IMR-90 (cell line): ENCODE measurements at regions not wholly inside any gene's neighbourhood (a gene's known extent, or its start where the extent isn't known, plus 50 kb on each side); places are given as distances from the start of the nearest gene placed in this dataset.

Source experiments
- ATAC-seq: fragments of 200-7000 bp; cut with Tn5 transposase; 2 replicates; pipeline ENCODE4 v1.9.1; 2020; ENCODE audit warnings: low read depth, mild to moderate bottlenecking, moderate library complexity
- BruUV-seq: library from RNA; stranded (reverse); fragments of 400-500 nt; replicated peaks from 2 replicates; lab custom pipeline; 2021; lab: Mats Ljungman, UMichigan
- CTCF ChIA-PET: fragments of 300-600 bp; formaldehyde crosslinking; extraction: SDS; loops from one replicate; lab custom pipeline; 2021; ENCODE audit warnings: antibody characterized with exemption; lab: Yijun Ruan, JAX
- POLR2A ChIA-PET: fragments of 300-600 bp; sonication (Branson Sonifier 250); formaldehyde crosslinking; loops from one replicate; lab custom pipeline; 2022; ENCODE audit warnings: antibody characterized with exemption; ENCODE audit not compliant: unreplicated experiment; lab: Charles Lee
- DNase-seq: peaks from one replicate; pipeline ENCODE4 v3.0.0; 2013
- H2AFZ ChIP-seq: replicated peaks from 2 replicates; pipeline ENCODE3; 2013; ENCODE audit warnings: low read length, mild to moderate bottlenecking; ENCODE audit not compliant: poor library complexity
- H2AK5ac ChIP-seq: 2 replicates; pipeline ENCODE4 v1.6.1; 2013; ENCODE audit warnings: low read depth, low read length, inconsistent platforms
- H2AK9ac ChIP-seq: replicated peaks from 2 replicates; pipeline ENCODE3; 2013; ENCODE audit warnings: mild to moderate bottlenecking, low read depth, low read length, moderate library complexity; ENCODE audit not compliant: poor library complexity
- H2BK120ac ChIP-seq: 2 replicates; pipeline ENCODE4 v1.6.1; 2013; ENCODE audit warnings: low read depth, low read length, inconsistent platforms
- H2BK15ac ChIP-seq: 3 replicates; pipeline ENCODE4 v1.6.1; 2013; ENCODE audit warnings: low read depth, low read length, inconsistent platforms
- H2BK20ac ChIP-seq: 2 replicates; pipeline ENCODE4 v1.6.1; 2013; ENCODE audit warnings: low read depth, mild to moderate bottlenecking, inconsistent platforms, low read length, moderate library complexity
- H2BK5ac ChIP-seq: 2 replicates; pipeline ENCODE4 v1.6.1; 2013; ENCODE audit warnings: mild to moderate bottlenecking, low read depth, low read length, inconsistent platforms; ENCODE audit not compliant: poor library complexity, severe bottlenecking
- H3K14ac ChIP-seq: replicated peaks from 2 replicates; pipeline ENCODE4 v1.6.1; 2013; ENCODE audit warnings: low read depth, low read length, inconsistent platforms
- H3K18ac ChIP-seq: 2 replicates; pipeline ENCODE4 v1.6.1; 2013; ENCODE audit warnings: low read depth, low read length, control low read depth
- H3K23ac ChIP-seq: 2 replicates; pipeline ENCODE4 v1.6.1; 2013; ENCODE audit warnings: low read depth, low read length, inconsistent platforms
- H3K27ac ChIP-seq: 2 replicates; pipeline ENCODE4 v1.5.1; 2013; ENCODE audit warnings: mild to moderate bottlenecking, control low read depth, low read length; ENCODE audit not compliant: insufficient read depth
- H3K27me3 ChIP-seq: 2 replicates; pipeline ENCODE4 v1.6.1; 2013; ENCODE audit warnings: low read length; ENCODE audit not compliant: control insufficient read depth, insufficient read depth
- H3K36me3 ChIP-seq: 2 replicates; pipeline ENCODE4 v1.6.1; 2013; ENCODE audit warnings: low read length, mixed read lengths; ENCODE audit not compliant: control insufficient read depth, insufficient read depth
- H3K4ac ChIP-seq: 2 replicates; pipeline ENCODE4 v1.6.1; 2013; ENCODE audit warnings: low read depth, low read length, inconsistent platforms
- H3K4me1 ChIP-seq: 2 replicates; pipeline ENCODE4 v1.6.1; 2013; ENCODE audit warnings: low read length, mixed read lengths; ENCODE audit not compliant: control insufficient read depth, insufficient read depth
- H3K4me2 ChIP-seq: 2 replicates; pipeline ENCODE4 v1.6.1; 2013; ENCODE audit warnings: low read depth, mild to moderate bottlenecking, control low read depth, low read length, moderate library complexity
- H3K4me3 ChIP-seq: 2 replicates; pipeline ENCODE4 v1.5.1; 2013; ENCODE audit warnings: low read depth, mild to moderate bottlenecking, control low read depth, low read length, moderate library complexity; ENCODE audit not compliant: insufficient read depth
- H3K56ac ChIP-seq: 2 replicates; pipeline ENCODE4 v1.6.1; 2013; ENCODE audit warnings: low read length, inconsistent platforms; ENCODE audit not compliant: insufficient read depth; ENCODE audit errors: extremely low read depth
- H3K79me1 ChIP-seq, 2 experiments: 2 replicates each; pipeline ENCODE4 v1.6.1; 2013; ENCODE audit warnings: low read length in 2 of 2, inconsistent platforms in 1 of 2, low read depth in 1 of 2
- H3K9ac ChIP-seq: 2 replicates; pipeline ENCODE4 v1.6.1; 2013; ENCODE audit warnings: low read depth, low read length, control low read depth
- H3K9me1 ChIP-seq: 2 replicates; pipeline ENCODE4 v1.6.1; 2013; ENCODE audit warnings: low read length, inconsistent platforms; ENCODE audit not compliant: insufficient read depth
- H3K9me3 ChIP-seq: 2 replicates; pipeline ENCODE4 v1.6.1; 2013; ENCODE audit warnings: low read length; ENCODE audit not compliant: control insufficient read depth, insufficient read depth
- H4K20me1 ChIP-seq: 2 replicates; pipeline ENCODE4 v1.6.1; 2013; ENCODE audit warnings: low read length, inconsistent platforms; ENCODE audit not compliant: insufficient read depth
- H4K5ac ChIP-seq: 2 replicates; pipeline ENCODE4 v1.6.1; 2013; ENCODE audit warnings: mild to moderate bottlenecking, low read depth, low read length, control low read depth
- H4K8ac ChIP-seq, 2 experiments: 2 replicates each; pipeline ENCODE4 v1.6.1; 2013; ENCODE audit warnings: low read depth in 2 of 2, low read length in 2 of 2, control low read depth in 1 of 2, inconsistent platforms in 1 of 2
- H4K91ac ChIP-seq: 2 replicates; pipeline ENCODE4 v1.6.1; 2013; ENCODE audit warnings: low read depth, low read length, inconsistent platforms; ENCODE audit not compliant: insufficient read depth
- CTCF ChIP-seq: conservative IDR thresholded peaks from 2 replicates; pipeline ENCODE4 v1.5.1; 2012; ENCODE audit warnings: mild to moderate bottlenecking, low read depth, low read length, improper control_type of control experiment
- MAFK ChIP-seq: IDR thresholded peaks from 2 replicates; pipeline ENCODE4 v1.6.1; 2012; ENCODE audit warnings: low read depth, low read length, improper control_type of control experiment
- MAZ ChIP-seq: IDR thresholded peaks from 2 replicates; pipeline ENCODE4 v1.6.1; 2012; ENCODE audit warnings: low read depth, mild to moderate bottlenecking, low read length, improper control_type of control experiment, moderate library complexity, borderline replicate concordance
- RAD21 ChIP-seq: IDR thresholded peaks from 2 replicates; pipeline ENCODE4 v1.6.1; 2012; ENCODE audit warnings: low read length, improper control_type of control experiment
- SMC3 ChIP-seq: fragments of 150-350 bp; IDR thresholded peaks from 2 replicates; pipeline ENCODE4 v1.6.1; 2016; ENCODE audit warnings: low read depth, mild to moderate bottlenecking, antibody characterized with exemption, low read length, moderate library complexity
- WGBS, 2 experiments: methylation state at CpG; one replicate each; pipeline versions ENCODE4 v1.1.5 to v1.1.7; 2013; ENCODE audit warnings: missing lambda C conversion rate in 2 of 2; ENCODE audit not compliant: insufficient read length in 1 of 2; ENCODE audit errors: extremely low coverage in 2 of 2; 5-methylcytosine and 5-hydroxymethylcytosine counted together
- dilution Hi-C: fragments of 300-500 bp; cut with HindIII; formaldehyde crosslinking; loops from one replicate; pipeline ENCODE4 v1.14.3; 2018; ENCODE audit warnings: low sequenced_read_pairs; ENCODE audit not compliant: unreplicated experiment
- in situ Hi-C: fragments of 300-500 bp; cut with MboI; formaldehyde crosslinking; loops from 3 replicates; pipeline ENCODE4 v1.14.3; 2019; ENCODE audit warnings: low sequenced_read_pairs, inconsistent platforms, mixed read lengths
- intact Hi-C: fragments of 100-400 bp; cut with micrococcal nuclease; formaldehyde crosslinking; loops from 2 replicates; pipeline ENCODE4 v1.10.0; 2022

- peaks cover 22% of the 10 kb centered on the region for H3K9me1 ChIP-seq
- peak overlapping the region; percentile 99 for H2BK120ac ChIP-seq
- no peaks in the 10 kb centered on the region for H3K36me3 ChIP-seq
- H2BK20ac ChIP-seq = peak overlapping the region; percentile 88
- H3K9me3 ChIP-seq = no peaks in the 10 kb centered on the region
- in situ Hi-C loops (no loop called here), intact Hi-C loops (loop anchor here (2.0 to 10.0 kb wide), 2 partner anchors 54 to 128 kb away; no protein-coding TSS in a partner anchor), dilution Hi-C loops (no loop called here)
- no CpG with 5 or more reads among the region's 2 CpGs for WGBS, 2 experiments
- H3K56ac ChIP-seq = 0 out of 2 replicates have a peak overlapping the region, but pooled peaks have one; percentile 38
- H3K79me1 ChIP-seq = peaks cover 0 to 22% of the 10 kb centered on the region in 2 experiments; a peak in 2 of 4 replicates
- CTCF ChIA-PET = interaction anchor here (1.0 kb wide), 1 partner anchor 54 kb away, joined by 7 read pairs; no protein-coding TSS in a partner anchor
- peak overlapping the region; percentile 85 for H4K91ac ChIP-seq
- peak overlapping the region; percentile 62; the same call in 1 of the 2 replicates for H3K23ac ChIP-seq
- TF ChIP-seq MAFK (no peak), MAZ (peak; percentile 61; the same call in 1 of the 2 replicates), SMC3 (peak; percentile 41; the same call in 1 of the 2 replicates), CTCF (peak; percentile 54), RAD21 (peak; percentile 64)
- peak overlapping the region; percentile 94 for H3K4ac ChIP-seq
- POLR2A ChIA-PET = no interaction called here
- H2AK9ac ChIP-seq = peak overlapping the region; percentile 39
- H3K4me2 ChIP-seq = peak overlapping the region; percentile 79
- no TSS peak for BruUV-seq
- H4K8ac ChIP-seq = peak overlapping the region; percentile 27 to 93; a peak in 3 of 4 replicates
- no peak overlapping the region for H3K4me3 ChIP-seq
- peak overlapping the region; percentile 78; the same call in 1 of the 2 replicates for H3K27ac ChIP-seq
- peak; percentile 56 for ATAC-seq
- peak overlapping the region; percentile 74 for H2AK5ac ChIP-seq
- peak overlapping the region; percentile 57; the same call in 2 of the 3 replicates for H2BK15ac ChIP-seq
- no peaks in the 10 kb centered on the region for H4K20me1 ChIP-seq
- H2AFZ ChIP-seq = peak overlapping the region; percentile 89
- DNase-seq = peak; percentile 64
- H3K9ac ChIP-seq = peak overlapping the region; percentile 51
- H3K14ac ChIP-seq = peak overlapping the region; percentile 76
- H4K5ac ChIP-seq = peak overlapping the region; percentile 96
- H3K18ac ChIP-seq = peak overlapping the region; percentile 96
- peak overlapping the region; percentile 71 for H2BK5ac ChIP-seq
- peaks cover 32% of the 10 kb centered on the region for H3K4me1 ChIP-seq
- no peaks in the 10 kb centered on the region for H3K27me3 ChIP-seq
Measured at GRCh38 chr5:61277190-61277589, 54.9 kb upstream of the ZSWIM6 start.
